HUDEP-2 (cell line): ENCODE measurements at regions not wholly inside any gene's neighbourhood (a gene's known extent, or its start where the extent isn't known, plus 50 kb on each side); places are given as distances from the start of the nearest gene placed in this dataset.

Source experiments
- DNase-seq, 76 experiments: peaks; one replicate each; lab custom pipeline; 2025; ENCODE audit not compliant: unreplicated experiment in 76 of 76; lab: John Stamatoyannopoulos, UW

DNA sequence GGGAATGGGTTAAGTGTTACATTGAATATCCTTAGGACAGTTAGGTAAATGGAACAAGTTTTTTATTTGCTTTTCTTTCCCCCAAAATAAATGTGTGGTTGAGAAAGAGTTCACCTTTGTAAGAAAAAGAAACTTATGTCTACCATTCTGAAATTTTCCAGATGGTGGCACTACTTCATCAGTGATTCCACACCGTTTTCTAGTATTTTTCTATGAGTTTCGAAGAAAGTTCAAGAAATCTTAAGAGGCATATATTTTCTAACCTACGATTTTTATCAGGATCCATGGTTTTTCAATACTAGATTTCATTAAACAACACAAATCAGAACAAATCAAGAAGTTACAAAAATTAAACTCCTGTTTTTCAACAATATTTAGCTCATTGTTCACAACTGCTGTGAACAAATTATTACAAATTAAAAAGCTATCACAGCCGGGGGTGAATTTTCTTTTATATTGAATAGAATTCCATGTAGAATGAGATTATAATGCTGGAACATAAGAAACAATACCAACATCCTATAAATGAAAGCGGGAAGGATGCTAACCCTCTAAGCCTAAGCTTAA, 163.1 kb upstream of the NPVF start:
- peak in 2 of 76 experiments; percentile 3 to 10 for DNase-seq

DNA sequence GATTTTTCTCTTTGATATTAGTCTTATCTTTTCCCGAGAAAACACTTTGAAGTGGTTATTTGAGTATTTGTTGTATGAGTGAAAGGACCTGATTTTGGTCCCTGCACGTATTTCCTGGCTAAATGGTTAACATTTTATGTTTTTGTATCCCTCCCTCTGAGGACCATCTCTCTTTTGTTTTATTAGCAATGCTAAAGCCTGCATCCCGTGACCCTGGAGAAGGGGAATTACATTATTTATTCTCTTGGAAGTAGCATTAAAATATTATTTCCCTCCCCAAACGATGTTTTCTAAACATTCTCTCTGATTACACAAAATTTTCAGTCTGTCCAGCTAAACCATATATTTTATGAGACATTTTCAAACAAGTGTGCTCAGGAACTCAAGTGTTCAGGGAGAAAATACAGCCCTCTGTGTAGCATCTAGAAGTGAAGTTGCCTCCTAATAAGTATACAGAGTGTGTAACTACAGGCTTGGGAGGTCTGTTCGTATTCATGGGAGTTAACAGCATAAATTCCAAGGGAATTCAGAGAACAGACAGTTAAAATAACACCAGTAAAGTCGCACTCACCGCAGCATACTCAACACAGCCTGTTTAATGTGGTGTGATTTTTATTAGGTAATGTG, 163.8 kb upstream of the NPVF start:
- no peak for DNase-seq

DNA sequence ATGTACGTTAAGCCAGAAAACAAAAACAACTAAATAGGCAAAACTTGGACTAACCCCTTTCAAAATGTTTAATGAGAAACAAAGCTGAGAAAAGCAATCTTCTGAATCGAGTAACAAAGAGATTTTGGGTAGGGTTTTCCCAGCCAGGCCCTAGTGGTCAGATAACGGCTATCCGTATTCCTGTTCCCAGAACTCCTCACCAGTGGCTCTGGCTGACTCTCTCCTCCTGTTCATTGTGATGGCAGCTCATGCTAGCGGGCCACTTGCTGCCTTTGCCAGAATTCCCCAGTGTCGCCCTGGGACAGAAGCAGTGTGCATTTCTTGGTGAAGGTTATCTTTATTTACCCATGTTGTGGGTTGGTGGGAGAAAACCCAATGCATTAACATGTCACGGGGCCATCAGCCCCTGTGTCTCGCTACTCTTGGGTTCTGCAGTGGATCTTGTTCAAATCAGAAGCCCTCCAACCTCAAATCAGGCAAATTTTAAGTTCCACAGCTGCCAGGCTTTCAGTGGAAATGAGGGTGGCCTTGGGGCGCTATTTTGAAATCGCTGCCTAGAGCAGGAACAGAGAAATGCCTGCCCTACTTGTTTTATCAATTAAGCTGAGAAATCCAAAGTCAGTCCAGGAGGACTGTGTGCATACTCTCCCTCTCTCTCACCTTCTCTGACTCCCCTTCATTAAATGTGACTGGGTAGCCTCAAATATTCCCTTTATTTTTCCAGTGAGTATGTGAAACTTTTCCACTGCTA, 164.5 kb upstream of the NPVF start:
- DNase-seq, result no peak

DNA sequence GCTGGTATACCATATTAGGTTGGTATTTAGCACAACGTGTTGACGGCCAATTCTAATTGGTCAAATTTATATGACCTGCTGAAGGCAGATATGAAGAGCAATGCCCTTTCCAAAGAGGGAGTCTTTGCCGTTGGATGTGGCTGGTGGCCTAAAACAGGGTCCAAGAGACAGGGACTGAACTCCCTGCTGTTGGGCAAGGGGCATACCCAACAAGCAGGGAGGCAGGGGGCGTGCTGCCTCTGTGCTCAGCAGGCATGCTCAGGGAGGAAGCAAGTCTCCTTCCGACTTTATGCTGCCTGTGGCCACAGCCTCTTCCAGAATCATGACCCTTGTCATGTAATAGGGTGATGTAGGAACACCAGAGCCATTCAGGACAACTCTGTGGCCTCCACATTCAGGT, 167.7 kb upstream of the NPVF start:
- no peak for DNase-seq

DNA sequence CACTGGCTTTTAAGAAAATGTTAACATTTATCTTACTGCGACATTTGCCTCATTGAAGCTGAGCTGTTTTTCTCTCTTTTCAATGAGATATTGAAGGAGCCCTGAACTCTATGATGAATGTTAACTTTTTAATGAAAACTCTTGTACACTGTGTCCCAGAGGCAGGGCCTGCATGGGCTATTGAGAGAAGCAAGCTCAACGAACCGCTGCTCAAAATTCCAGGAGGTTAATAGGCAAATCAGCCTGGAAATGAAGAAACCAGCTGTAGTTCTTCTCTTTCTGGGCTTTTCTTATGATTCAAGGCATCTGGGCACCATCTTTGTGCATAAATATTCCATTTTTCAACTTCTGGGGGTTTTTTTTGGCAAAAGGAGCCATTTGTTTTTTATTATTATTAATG, 168.4 kb upstream of the NPVF start:
- no peak for DNase-seq

DNA sequence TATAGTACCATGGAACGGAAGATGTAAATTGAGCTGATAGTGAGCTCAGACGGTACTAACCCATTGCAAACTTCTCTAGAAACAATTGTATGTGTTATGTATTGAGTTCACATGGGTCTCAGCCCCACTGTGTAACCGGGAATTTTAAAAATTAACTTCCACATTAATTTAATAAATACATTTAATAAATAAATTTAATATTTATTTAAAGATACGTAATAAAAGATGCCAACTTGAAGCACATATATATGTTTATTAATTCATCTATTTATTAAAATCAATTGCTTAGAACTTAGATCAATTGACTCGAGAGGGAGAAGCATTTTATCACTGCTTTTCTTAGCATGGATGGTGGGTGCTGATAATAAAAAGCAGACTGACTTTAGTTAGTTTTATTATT, 170.1 kb upstream of the NPVF start:
- no peak for DNase-seq

DNA sequence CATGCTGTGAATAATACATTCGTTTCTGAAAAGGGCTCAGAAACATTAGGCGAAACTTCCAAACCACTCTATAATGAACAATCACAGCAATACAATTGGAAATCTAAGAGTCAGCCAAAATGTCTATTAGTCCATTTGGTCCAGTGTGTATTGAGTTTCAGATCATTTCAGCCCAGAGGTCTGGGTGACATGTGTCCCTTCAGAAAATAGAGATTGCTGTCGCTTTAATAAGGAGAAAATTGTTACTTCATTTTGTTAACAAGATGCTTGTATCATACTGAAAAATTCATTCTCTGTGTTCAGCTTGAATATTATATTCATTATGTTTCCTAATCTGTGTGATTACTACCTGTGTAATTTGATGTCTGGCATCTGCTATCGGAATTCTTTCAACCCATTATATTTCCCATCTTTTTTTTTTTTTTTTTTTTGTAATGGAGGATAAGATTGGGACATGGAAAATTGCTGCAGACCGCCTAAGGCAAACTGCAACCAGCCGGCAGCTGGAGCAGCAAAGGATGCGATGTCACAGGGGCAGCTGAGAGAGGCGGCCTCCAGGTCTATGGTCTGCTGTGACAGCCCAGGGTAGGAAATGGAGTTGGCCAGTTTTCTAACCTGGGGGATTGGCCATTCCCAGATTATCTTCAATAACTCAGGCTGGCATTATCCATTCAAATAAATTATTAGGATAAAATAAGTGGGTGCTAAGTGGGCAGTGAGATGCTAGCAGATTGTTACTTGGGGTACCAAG, 170.9 kb upstream of the NPVF start:
- no peak for DNase-seq

DNA sequence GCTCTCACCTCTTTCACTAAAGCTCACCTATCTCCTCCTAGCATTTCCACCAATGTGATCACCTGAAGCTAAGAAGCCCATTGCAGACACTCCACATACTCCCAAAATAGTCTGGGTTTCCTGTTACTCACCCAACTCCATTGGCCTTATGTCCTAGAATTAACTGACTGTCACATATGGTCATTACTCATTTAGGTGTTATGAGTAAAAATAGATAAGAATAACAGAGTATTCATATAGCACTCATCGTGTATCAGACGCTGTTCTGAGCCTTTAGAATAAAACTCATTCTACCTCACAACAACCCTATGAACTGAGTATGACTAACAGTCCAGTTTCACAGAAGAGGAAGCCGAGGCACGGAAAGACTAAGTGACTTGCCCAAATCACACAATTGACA, 174.2 kb upstream of the NPVF start:
- no peak for DNase-seq

DNA sequence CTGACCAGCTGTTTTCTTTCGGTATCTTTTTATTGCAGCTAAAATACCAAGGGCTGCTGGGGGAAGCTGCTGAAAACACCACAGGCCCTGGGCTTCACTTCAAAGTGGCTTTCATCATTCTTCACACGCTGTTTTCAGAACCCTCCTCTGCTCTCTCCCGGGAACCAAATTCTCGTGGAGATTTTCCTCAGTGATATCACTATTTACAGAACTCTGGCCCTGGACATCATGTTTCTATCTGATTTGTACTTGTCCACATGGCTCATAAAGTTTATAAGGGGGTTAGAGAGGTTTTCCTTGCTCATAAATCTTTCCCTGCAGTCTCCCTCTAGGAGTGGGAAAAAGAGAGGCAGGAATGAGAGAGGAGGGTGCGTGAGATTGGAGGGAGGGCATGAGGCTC, 177.4 kb upstream of the NPVF start:
- DNase-seq, result no peak

DNA sequence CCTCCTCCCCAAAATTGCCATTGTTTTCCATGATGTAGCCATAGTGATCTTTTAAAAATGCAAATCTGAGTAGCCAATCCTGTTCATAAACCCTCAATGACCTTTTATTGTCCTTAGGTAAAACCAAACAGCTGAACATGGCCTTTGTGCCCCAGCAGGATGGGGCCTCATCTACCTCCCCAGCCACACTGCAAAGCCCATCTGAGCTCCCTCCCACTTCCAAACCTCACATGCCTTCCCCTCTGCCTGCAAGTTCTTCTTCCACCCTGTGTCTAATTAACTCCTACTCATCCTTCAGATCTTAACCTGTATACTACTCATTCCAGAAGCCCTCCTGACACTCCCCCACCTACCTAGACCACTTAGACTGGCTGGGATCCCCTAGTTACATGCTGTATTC, 178.8 kb upstream of the NPVF start:
- no peak for DNase-seq

DNA sequence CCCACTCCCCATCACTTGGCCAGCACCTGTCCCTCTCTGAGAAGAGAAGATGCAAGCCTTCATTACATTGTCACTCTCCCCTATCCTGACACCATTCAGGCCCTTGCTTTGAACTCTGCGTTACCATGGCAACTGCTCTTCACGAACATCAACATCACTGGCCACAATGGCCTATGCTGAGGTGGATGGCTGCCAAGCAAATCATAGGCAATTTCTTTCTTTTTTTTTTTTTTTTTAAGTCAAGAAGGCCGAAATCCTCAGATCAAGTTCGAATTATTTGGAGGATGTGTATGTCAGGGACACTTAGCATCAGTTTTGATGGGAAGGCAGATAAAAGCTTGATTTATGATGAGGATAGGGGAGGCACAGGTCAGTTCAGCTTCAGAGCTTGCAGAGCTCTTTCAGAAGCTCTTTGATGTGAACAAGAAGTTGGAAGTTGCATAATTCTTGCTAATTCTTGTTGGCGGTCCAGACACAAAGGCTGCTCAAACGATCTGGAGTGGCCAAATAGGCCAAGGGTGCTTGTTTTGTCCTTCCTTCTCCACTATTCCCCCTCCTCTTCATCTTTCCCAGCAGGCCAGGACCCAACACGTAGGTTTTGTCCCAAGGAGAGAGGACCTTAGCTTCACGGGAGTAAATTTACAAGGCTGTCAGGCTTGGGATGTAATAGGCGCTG, 179.9 kb upstream of the NPVF start:
- no peak for DNase-seq

DNA sequence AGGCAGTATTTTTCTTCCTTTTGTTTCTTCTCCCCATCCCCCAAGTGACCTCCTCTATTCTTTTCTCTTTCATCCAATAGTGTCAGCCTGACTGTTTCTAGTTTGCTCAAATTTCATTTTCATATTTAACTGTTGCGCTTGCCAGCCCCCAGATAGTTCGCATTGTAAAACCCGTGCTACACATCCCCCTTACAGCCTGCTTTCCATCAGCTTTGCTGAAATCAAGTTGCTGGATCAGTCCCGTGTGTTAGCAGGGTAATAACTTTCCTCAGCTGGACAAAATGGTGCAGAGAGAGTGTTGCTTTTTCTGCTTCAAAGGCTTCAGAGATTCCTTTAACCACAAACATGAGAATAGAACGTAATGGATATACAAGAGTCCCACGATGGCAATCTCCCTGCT, 180.6 kb upstream of the NPVF start:
- no peak for DNase-seq

DNA sequence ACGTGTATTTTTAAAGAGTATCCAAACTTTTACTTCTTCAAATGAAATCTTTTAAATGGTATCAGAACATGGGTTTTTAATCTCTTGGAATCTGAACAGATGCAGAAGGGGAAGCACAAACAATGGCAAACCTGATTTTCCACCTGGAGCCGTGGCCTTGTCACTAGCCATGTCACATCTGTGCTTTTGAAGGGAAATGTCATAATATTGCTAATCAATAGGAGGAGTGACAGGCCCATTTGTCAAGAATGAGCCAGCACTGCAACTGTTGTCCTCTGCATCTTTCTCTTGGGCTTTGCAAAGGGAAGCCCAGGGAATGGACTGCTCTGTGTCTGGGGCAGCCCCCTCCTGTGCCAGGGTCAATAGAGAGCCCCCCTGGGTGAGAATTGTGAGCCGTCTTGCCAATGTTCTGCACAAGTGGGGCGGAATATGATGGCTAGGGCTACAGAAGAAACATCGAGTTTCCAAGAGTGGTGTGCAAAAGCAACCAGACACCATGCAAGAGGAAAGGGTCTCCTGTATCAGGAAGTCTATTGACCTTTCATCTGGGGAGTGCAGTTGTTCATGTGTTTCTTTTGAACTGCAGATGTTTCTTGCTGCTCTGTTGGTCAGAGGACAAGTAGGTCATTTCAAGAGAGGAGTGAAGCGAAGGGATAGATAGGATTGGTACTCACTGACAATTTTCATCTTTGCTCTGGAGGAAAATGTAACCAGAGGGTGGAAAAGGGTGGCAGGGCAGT, 181.8 kb upstream of the NPVF start:
- DNase-seq, result no peak

DNA sequence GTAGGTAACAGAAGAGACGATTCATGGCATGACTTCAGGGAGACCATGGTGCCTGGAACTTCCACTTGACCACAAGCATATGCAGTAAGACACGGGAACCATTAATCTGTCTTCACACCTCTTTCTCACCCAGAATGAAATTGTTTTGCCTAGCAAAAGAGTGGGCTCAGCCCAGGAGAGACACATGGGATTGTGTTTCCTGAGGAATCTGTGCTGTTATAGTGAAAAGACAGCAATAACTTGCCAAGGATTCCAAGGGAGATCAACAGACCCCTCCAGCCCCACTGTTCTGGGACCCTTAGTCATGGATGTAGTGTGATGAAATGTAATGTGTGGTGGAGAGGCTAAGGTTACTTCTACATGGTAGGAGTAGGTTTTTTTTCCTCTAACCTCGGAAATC, 192.5 kb upstream of the NPVF start:
- DNase-seq, result no peak

DNA sequence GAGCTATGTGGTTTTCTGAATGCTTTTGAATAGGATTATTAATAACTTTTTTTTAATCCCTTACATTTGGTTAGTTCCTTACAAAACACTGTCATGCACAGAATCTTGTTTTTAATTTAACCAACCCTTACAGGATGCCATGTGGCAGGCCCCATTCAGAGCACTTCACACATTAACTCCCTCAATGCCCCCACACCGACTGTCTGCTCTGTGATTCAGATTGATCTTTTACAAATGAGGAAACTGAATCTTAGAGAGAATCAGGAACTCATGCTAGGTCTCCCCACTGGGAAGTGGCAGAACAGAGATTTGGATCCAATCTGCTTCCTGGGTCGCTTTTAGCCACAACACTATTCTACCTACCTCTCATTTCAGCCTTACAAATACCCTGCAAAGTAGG, 195.8 kb upstream of the NPVF start:
- DNase-seq, result no peak

DNA sequence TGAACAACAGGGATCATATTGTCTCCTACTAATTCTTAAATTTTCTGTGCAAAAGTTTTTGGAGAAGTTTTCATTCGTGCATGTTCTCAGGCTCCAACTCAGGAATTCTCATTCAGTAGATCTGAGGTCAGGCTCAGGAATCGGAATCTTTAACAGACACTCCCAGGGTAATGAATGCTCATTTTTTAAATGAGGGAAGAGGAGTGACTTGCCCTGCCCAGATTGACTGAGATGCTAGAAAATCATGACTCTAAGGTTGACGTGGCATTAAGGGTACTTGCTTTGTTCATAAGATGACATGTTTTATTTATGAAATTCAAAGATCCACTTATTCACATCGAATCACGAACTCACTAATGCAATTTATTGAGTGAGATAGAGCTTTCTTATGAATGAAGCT, 196.6 kb upstream of the NPVF start:
- DNase-seq, result no peak

DNA sequence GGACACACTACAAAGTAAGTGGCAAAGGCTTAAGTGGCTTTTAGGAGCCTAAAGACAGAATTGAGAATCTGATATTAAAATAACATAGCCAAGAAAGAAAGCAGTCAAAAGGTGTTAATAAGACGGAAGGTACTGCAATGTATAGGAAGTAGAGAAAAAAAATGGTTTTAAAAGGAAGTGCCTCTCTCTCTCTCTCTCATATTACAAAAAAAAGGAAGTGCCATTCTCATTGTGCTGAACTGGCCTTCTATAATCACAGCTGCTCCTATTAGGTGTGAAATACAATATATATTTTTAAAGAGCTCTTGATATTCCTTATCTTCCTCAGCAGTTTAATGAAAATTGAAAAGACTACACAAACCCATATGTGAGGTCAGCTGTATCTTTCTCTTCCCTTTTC, 199.4 kb upstream of the NPVF start:
- DNase-seq, result no peak

DNA sequence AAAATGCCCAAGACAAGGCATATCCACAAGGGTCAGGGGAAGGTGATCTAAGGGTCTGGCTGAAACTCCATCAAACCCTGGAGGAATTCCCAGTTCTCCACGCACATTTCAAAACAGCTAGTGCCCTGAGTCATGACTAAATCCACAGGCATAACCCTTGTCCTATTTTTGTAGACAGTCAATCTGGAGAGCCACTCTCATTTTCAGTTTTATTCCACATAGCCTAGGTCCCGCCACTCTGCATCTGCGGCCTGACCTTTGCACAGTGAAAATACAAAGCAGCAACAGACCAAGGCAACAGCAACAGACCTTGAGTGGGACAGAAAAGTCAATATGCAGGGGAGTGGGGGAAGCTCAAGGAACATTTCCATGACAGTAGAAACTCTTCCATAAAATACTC, 201.4 kb upstream of the NPVF start:
- DNase-seq, result no peak

DNA sequence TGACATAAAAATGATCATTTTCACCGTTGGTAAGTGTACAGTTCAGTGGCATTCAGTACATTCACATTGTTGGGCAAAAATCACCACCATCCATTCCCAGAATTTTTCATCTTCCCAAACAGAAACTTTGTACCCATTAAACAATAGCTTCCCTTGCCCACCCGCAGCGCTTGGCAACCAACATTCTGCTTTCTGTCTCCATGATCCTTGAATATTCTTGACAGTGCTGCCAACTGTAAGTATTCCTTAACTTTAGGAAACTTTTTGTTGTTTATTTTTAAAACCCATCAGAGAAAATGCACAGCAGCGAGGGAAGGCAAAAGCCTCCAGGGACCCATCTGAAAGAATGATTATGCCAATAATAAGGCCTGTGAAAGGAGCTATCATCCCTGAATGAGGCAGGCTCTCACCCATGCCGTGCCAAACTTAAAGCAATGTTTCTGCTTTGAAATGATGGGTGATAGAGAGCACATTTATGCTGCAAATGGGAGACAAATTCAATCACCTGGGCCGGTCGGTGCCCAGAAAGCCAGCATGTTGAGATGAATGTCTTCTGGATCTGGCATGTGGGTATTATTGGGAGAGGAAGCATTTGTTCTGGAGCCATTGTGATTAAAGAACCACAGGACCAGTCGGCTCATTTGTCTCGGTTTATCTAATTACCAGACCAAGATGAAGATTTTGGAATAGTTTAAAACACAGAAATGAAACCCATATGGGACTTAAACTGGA, 202.1 kb upstream of the NPVF start:
- DNase-seq, result no peak

DNA sequence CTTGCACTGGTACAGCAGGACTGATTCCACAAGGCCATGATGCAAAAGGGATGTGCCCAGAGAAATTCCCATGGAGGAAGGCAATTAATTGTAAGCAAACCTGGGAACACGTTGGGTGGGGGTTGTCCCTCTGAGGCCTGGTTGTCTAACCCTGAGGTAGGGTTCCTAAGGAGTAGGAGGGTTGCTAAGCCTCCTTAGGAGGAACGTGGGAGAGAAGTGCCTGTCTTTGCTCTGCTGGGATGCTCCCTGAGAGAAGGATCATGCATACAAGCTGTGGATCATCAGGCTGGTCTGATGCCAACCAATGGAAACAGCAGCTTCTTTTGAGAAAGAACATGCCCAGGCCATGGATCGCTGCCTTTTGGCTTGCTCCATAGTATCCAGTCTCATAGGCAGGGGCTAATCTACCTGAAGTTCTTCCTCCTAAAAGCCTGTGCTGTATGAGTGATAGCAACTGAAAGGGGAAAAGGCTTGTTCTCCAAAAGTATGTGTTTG, 203.7 kb upstream of the NPVF start:
- no peak for DNase-seq
